PC-3 (cell line): ENCODE measurements at regions not wholly inside any gene's neighbourhood (a gene's known extent, or its start where the extent isn't known, plus 50 kb on each side); places are given as distances from the start of the nearest gene placed in this dataset.
A peak's percentile ranks its signal among the peaks of the same experiment; 100 is the strongest.

ENCODE experiments used
- ATAC-seq: fragments of 200-7000 bp; cut with Tn5 transposase; 2 replicates; pipeline ENCODE4 v1.9.1; 2020; ENCODE audit warnings: mild to moderate bottlenecking, moderate library complexity
- BruUV-seq: library from RNA; stranded (reverse); fragments of 400-500 nt; replicated peaks from 2 replicates; lab custom pipeline; 2021; lab: Mats Ljungman, UMichigan
- CTCF ChIA-PET: fragments of 300-600 bp; sonication (Branson Sonifier 250); formaldehyde crosslinking; loops from one replicate; lab custom pipeline; 2022; ENCODE audit warnings: antibody characterized with exemption; lab: Charles Lee
- POLR2A ChIA-PET: fragments of 300-600 bp; sonication (Branson Sonifier 250); formaldehyde crosslinking; loops from one replicate; lab custom pipeline; 2022; ENCODE audit warnings: antibody characterized with exemption; ENCODE audit not compliant: unreplicated experiment; lab: Charles Lee
- DNase-seq: peaks from one replicate; pipeline ENCODE4 v3.0.0-alpha.2; 2015
- H2AFZ ChIP-seq: fragments of 300-600 bp; sonication (generic); 2 replicates; pipeline ENCODE4 v1.6.0; 2016; ENCODE audit warnings: antibody characterized with exemption, low read length
- H3F3A ChIP-seq: fragments of 300-600 bp; sonication (generic); one replicate; pipeline ENCODE4 v1.6.0; 2017; ENCODE audit warnings: antibody characterized with exemption, low read length, control low read depth, mild to moderate bottlenecking; ENCODE audit not compliant: unreplicated experiment
- H3K27ac ChIP-seq: fragments of 300-600 bp; sonication (generic); 2 replicates; pipeline ENCODE4 v1.5.1; 2016; ENCODE audit warnings: mild to moderate bottlenecking, low read length
- H3K27me3 ChIP-seq: fragments of 300-600 bp; sonication (generic); 2 replicates; pipeline ENCODE4 v1.6.1; 2016; ENCODE audit warnings: low read length, mixed read lengths
- H3K36me3 ChIP-seq: fragments of 300-600 bp; sonication (generic); 2 replicates; pipeline ENCODE4 v1.6.1; 2016; ENCODE audit warnings: low read depth, mixed run types, low read length, mixed read lengths
- H3K4me1 ChIP-seq: fragments of 300-600 bp; sonication (generic); 2 replicates; pipeline ENCODE4 v1.5.1; 2016; ENCODE audit warnings: low read length; ENCODE audit not compliant: insufficient read depth
- H3K4me2 ChIP-seq: fragments of 300-600 bp; sonication (generic); 2 replicates; pipeline ENCODE4 v1.6.0; 2016; ENCODE audit warnings: low read length
- H3K4me3 ChIP-seq: fragments of 300-600 bp; sonication (generic); 2 replicates; pipeline ENCODE4 v1.5.1; 2016; ENCODE audit warnings: mild to moderate bottlenecking, low read length, mixed read lengths
- H3K79me2 ChIP-seq: fragments of 300-600 bp; sonication (generic); 2 replicates; pipeline ENCODE4 v1.6.1; 2017; ENCODE audit warnings: low read length, mixed read lengths
- H3K9ac ChIP-seq: fragments of 300-600 bp; sonication (generic); 2 replicates; pipeline ENCODE4 v1.6.0; 2016; ENCODE audit warnings: mild to moderate bottlenecking, low read length
- H3K9me2 ChIP-seq: fragments of 300-600 bp; sonication (generic); replicated peaks from 2 replicates; pipeline ENCODE4 v1.6.1; 2016; ENCODE audit warnings: mixed run types, low read length, mixed read lengths
- H3K9me3 ChIP-seq: fragments of 300-600 bp; sonication (generic); 2 replicates; pipeline ENCODE4 v1.6.1; 2016; ENCODE audit warnings: low read length, mixed read lengths
- H4K20me1 ChIP-seq: fragments of 300-600 bp; sonication (generic); 2 replicates; pipeline ENCODE4 v1.6.1; 2016; ENCODE audit warnings: low read length, mixed read lengths
- CTCF ChIP-seq: fragments of 300-600 bp; sonication (generic); conservative IDR thresholded peaks from 2 replicates; pipeline ENCODE4 v1.5.1; 2017; ENCODE audit warnings: antibody characterized with exemption, low read depth, mild to moderate bottlenecking, low read length
- EZH2 ChIP-seq: fragments of 300-600 bp; sonication (generic); IDR thresholded peaks from one replicate; pipeline ENCODE4 v1.6.1; 2017; ENCODE audit warnings: antibody characterized with exemption, mild to moderate bottlenecking, low read length; ENCODE audit not compliant: unreplicated experiment
- EZH2phosphoT487 ChIP-seq: fragments of 300-600 bp; sonication (generic); IDR thresholded peaks from 2 replicates; pipeline ENCODE4 v1.6.1; 2018; ENCODE audit warnings: mild to moderate bottlenecking, antibody characterized with exemption, low read length, borderline replicate concordance
- intact Hi-C: fragments of 100-400 bp; cut with micrococcal nuclease; formaldehyde crosslinking; loops from 2 replicates; pipeline ENCODE4 v1.9.0; 2023

- POLR2A ChIA-PET, result no interaction called here
- no peaks in the 10 kb centered on the region for H3K79me2 ChIP-seq
- CTCF ChIA-PET, result interaction anchor here (0.6 kb wide), 2 partner anchors 70 to 226 kb away, joined by 3 read pairs; no protein-coding TSS in a partner anchor
- H3K4me1 ChIP-seq, result peaks cover 8% of the 10 kb centered on the region
- no peaks in the 10 kb centered on the region for H3K36me3 ChIP-seq
- ATAC-seq (peak; percentile 89), DNase-seq (peak; percentile 54)
- H3K27me3 ChIP-seq, result no peaks in the 10 kb centered on the region
- H3K9ac ChIP-seq, result no peak overlapping the region
- TF ChIP-seq CTCF, result no peak
- TF ChIP-seq EZH2phosphoT487, result no peak
- no peak for TF ChIP-seq EZH2
- H3F3A ChIP-seq, result no peaks in the 10 kb centered on the region
- no TSS peak for BruUV-seq
- no peaks in the 10 kb centered on the region for H4K20me1 ChIP-seq
- H3K9me2 ChIP-seq, result no peaks in the 10 kb centered on the region
- H3K4me3 ChIP-seq, result no peak overlapping the region
- H3K27ac ChIP-seq, result no peak overlapping the region
- intact Hi-C loops, result no loop called here
- no peak overlapping the region for H3K4me2 ChIP-seq
- H2AFZ ChIP-seq, result no peak overlapping the region
- H3K9me3 ChIP-seq, result no peaks in the 10 kb centered on the region
Measured at GRCh38 chr7:80588591-80588990, 49.9 kb upstream of the CD36 start.
